GM12873 (cell line): ENCODE measurements at regions not wholly inside any gene's neighbourhood (a gene's known extent, or its start where the extent isn't known, plus 50 kb on each side); places are given as distances from the start of the nearest gene placed in this dataset.

Experiments used
- CTCF ChIP-seq: IDR thresholded peaks from 2 replicates; pipeline ENCODE4 v1.5.1; 2012; ENCODE audit warnings: low read depth, mild to moderate bottlenecking, moderate library complexity, low read length, control low read depth; ENCODE audit not compliant: insufficient read depth; ENCODE audit errors: missing control alignments

- no peak for TF ChIP-seq CTCF
Measured at GRCh38 chr2:155600914-155601760, 731.4 kb downstream of the NR4A2 start.

GRCh38 chr2:155600296-155600695 is 732.2 kb downstream of the NR4A2 start:
- TF ChIP-seq CTCF, result no peak

GRCh38 chr2:155599834-155600233 is 732.7 kb downstream of the NR4A2 start:
- TF ChIP-seq CTCF, result no peak

- no peak for TF ChIP-seq CTCF
Measured at GRCh38 chr2:155583674-155584195, 748.8 kb downstream of the NR4A2 start.

- TF ChIP-seq CTCF, result no peak
Measured at GRCh38 chr2:155574941-155575340, 757.6 kb downstream of the NR4A2 start.

GRCh38 chr2:155547571-155547970 is 785.0 kb downstream of the NR4A2 start:
- TF ChIP-seq CTCF, result no peak

- TF ChIP-seq CTCF, result no peak
Measured at GRCh38 chr2:155546721-155547555, 785.6 kb downstream of the NR4A2 start.
